ENCODE measurements at regions not wholly inside any gene's neighbourhood (a gene's known extent, or its start where the extent isn't known, plus 50 kb on each side); places are given as distances from the start of the nearest gene placed in this dataset.

DNA sequence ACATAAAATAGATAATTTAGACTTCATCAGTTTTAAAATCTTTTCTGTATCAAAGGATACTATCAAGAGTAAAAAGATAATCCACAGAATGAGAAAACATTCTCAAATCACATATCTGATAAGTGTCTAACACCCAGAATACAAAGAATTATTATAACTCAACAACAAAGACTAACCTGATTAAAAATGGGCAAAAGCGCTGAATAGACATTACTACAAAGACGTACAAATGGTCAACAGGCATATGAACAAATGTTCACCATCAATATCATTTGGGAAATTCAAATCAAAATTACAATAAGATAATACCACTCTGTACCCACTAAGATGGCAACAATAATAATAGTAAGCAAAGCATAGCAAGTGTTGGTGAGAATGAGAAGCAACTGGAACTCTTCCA lies 503.8 kb downstream of the CDH26 start:
- DNase-seq (ENCODE audit: low spot score in 2 of 2) (no peak), ATAC-seq (replicated peaks; ENCODE audit: extremely low read depth, poor library complexity, severe bottlenecking) (no peak)
- H3K9me3 Mint-ChIP-seq = peaks cover 6% of the 10 kb centered on the region
- peaks cover 23% of the 10 kb centered on the region for H3K27me3 Mint-ChIP-seq
- H3K4me3 Mint-ChIP-seq = no peak overlapping the region
- no peaks in the 10 kb centered on the region for H3K4me1 Mint-ChIP-seq
- H3K36me3 Mint-ChIP-seq (ENCODE audit: insufficient read depth) = no peaks in the 10 kb centered on the region
- H3K27ac Mint-ChIP-seq (ENCODE audit: low read depth) = no peak overlapping the region

GRCh38 chr20:60463798-60464197 lies 505.6 kb downstream of the CDH26 start:
- ATAC-seq (replicated peaks; ENCODE audit: extremely low read depth, poor library complexity, severe bottlenecking) = no peak
- peaks cover 19% of the 10 kb centered on the region for H3K27me3 Mint-ChIP-seq
- H3K36me3 Mint-ChIP-seq (ENCODE audit: insufficient read depth) = no peaks in the 10 kb centered on the region
- H3K4me3 Mint-ChIP-seq = no peak overlapping the region
- H3K4me1 Mint-ChIP-seq = no peaks in the 10 kb centered on the region
- H3K27ac Mint-ChIP-seq (ENCODE audit: low read depth) = no peak overlapping the region
- no peak for DNase-seq (ENCODE audit: low spot score in 2 of 2)
- H3K9me3 Mint-ChIP-seq = no peaks in the 10 kb centered on the region

GRCh38 chr20:60465439-60465838 lies 507.2 kb downstream of the CDH26 start:
- Mint-ChIP-seq H3K27ac (ENCODE audit: low read depth) (no peak overlapping the region), H3K27me3 (peaks cover 10% of the 10 kb centered on the region), H3K4me1 (no peaks in the 10 kb centered on the region), H3K9me3 (no peaks in the 10 kb centered on the region), H3K4me3 (no peak overlapping the region), H3K36me3 (ENCODE audit: insufficient read depth) (no peaks in the 10 kb centered on the region)
- no peak for ATAC-seq (replicated peaks; ENCODE audit: extremely low read depth, poor library complexity, severe bottlenecking)
- DNase-seq (ENCODE audit: low spot score in 2 of 2) = no peak

DNA sequence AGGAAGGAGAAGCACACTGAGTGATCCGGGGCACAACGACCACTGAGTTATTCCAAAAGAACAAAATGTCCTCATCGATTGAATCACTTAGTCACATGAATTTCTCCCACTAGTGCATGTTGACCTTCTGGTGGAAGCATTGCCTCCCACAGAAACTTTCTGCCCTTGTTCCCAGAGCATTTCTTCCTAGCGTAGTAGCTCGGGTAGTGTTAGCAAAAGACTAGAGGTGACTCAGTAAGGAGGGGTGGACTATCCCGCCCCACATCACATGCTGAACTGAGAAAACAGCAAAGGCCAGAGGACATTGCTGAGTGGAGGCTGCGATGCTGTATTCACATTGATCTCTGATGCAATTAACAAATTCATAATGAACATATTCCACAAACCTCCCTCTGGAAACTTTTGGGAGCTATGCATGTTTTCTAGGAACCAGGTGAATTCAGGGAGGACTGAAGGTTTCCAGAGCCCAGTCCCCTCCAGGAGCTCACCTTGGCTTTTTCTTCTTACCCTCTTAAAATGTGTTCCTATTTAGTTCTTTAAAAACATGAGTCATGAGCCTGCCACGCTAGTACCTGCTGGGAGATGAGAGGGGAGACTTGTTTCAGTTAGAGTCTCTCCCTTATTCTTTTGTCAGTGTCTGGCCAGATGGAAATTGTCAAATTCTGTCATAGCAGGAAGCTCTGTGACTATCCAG lies 507.9 kb downstream of the CDH26 start:
- H3K9me3 Mint-ChIP-seq = no peaks in the 10 kb centered on the region
- no peaks in the 10 kb centered on the region for H3K36me3 Mint-ChIP-seq (ENCODE audit: insufficient read depth)
- H3K4me1 Mint-ChIP-seq = no peaks in the 10 kb centered on the region
- H3K27ac Mint-ChIP-seq (ENCODE audit: low read depth) = no peak overlapping the region
- H3K27me3 Mint-ChIP-seq = peaks cover 10% of the 10 kb centered on the region
- ATAC-seq (replicated peaks; ENCODE audit: extremely low read depth, poor library complexity, severe bottlenecking) (no peak), DNase-seq (ENCODE audit: low spot score in 2 of 2) (no peak)
- H3K4me3 Mint-ChIP-seq = no peak overlapping the region

DNA sequence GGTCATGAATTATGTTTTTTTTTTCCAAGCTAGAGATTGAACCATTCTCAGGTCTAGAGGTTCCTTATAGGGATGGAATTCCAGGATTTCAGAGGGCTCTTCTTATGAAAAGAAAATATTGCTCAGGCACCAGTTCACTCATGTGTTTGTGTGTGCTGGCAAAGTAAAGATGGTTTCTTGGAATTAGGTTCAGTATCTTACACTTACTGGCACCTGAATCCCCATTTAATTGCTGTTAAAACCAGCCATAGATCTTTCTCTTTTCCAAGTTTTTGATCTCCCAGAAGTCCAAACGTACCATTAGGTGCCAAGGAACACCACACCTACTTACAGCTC lies 508.4 kb downstream of the CDH26 start:
- Mint-ChIP-seq H3K9me3 (no peaks in the 10 kb centered on the region), H3K27ac (ENCODE audit: low read depth) (no peak overlapping the region), H3K36me3 (ENCODE audit: insufficient read depth) (no peaks in the 10 kb centered on the region), H3K4me3 (no peak overlapping the region), H3K27me3 (peaks cover 10% of the 10 kb centered on the region), H3K4me1 (no peaks in the 10 kb centered on the region)
- ATAC-seq (replicated peaks; ENCODE audit: extremely low read depth, poor library complexity, severe bottlenecking) (no peak), DNase-seq (ENCODE audit: low spot score in 2 of 2) (no peak)

DNA sequence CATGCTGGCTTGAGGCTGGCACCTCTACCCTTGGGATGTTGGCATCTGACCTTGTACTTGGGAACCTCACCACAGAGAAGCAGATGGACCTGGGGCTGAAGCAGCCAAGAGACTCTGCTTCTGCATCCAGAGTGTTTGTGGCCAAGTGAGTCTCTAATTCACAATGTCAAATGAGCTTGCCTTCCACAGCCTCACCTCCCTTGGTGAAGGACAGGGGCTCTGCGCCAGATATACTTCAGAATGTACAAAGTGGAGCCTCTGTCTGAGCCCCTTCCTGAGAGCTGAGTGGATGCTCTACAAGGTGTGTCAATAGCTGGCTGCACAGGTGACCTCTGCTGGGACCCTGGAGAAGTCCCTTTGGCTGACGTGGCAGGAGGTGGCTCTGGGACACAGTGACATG lies 508.9 kb downstream of the CDH26 start:
- no peak for ATAC-seq (replicated peaks; ENCODE audit: extremely low read depth, poor library complexity, severe bottlenecking)
- Mint-ChIP-seq H3K4me3 (no peak overlapping the region), H3K27me3 (peaks cover 10% of the 10 kb centered on the region), H3K36me3 (ENCODE audit: insufficient read depth) (no peaks in the 10 kb centered on the region), H3K27ac (ENCODE audit: low read depth) (no peak overlapping the region), H3K4me1 (no peaks in the 10 kb centered on the region), H3K9me3 (no peaks in the 10 kb centered on the region)
- DNase-seq (ENCODE audit: low spot score in 2 of 2) = no peak

DNA sequence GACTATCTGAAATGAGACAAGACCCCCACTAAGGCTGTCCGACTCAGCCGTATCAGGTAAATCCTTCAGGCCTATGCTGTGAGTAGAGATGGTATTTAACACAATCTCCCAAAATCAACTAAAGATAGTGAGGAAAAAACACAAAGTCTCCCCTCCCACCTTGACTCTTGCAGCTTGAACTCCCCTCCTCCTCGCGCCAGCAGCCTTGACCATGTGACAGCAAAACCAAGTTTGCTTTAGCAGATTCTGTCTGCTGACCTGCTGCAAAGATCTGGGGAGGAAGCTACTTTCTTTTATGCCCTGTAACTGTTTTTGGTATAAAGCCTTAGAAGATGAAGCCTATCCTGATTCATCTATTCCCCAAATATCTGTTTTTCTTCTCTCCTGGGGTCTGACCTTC lies 509.5 kb downstream of the CDH26 start:
- Mint-ChIP-seq H3K27ac (ENCODE audit: low read depth) (no peak overlapping the region), H3K27me3 (peaks cover 10% of the 10 kb centered on the region), H3K9me3 (no peaks in the 10 kb centered on the region), H3K4me1 (no peaks in the 10 kb centered on the region), H3K4me3 (no peak overlapping the region), H3K36me3 (ENCODE audit: insufficient read depth) (no peaks in the 10 kb centered on the region)
- no peak for DNase-seq (ENCODE audit: low spot score in 2 of 2)
- no peak for ATAC-seq (replicated peaks; ENCODE audit: extremely low read depth, poor library complexity, severe bottlenecking)

DNA sequence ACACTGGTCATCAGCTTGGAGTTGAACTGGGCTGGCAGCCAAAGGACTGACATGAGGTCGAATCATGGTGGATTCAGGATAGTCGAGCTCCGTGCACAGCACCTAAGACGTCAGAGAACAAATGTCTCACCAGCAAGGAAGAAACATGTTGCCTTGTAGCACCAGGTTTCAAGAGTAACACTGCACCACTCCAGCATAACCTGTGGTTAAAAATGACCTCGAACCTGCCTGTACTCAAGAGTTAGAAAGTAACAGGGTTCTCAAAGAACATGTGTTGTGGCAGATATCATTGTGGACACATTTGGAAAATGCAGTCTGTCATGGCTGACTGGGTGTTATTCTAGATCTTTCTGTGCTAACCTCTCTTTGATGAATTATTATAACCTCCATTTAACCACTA lies 511.6 kb downstream of the CDH26 start:
- Mint-ChIP-seq H3K36me3 (ENCODE audit: insufficient read depth) (no peaks in the 10 kb centered on the region), H3K27me3 (peaks cover 24% of the 10 kb centered on the region), H3K9me3 (no peaks in the 10 kb centered on the region), H3K27ac (ENCODE audit: low read depth) (no peak overlapping the region), H3K4me1 (no peaks in the 10 kb centered on the region), H3K4me3 (no peak overlapping the region)
- ATAC-seq (replicated peaks; ENCODE audit: extremely low read depth, poor library complexity, severe bottlenecking) = no peak
- DNase-seq (ENCODE audit: low spot score in 2 of 2) = no peak

- Mint-ChIP-seq H3K27ac (ENCODE audit: low read depth) (no peak overlapping the region), H3K9me3 (no peaks in the 10 kb centered on the region)
Measured at GRCh38 chr20:60470366-60470765, 512.1 kb downstream of the CDH26 start.

GRCh38 chr20:60473211-60473610 lies 515.0 kb downstream of the CDH26 start:
- H3K4me1 Mint-ChIP-seq = no peaks in the 10 kb centered on the region
- H3K4me3 Mint-ChIP-seq = no peak overlapping the region
- H3K9me3 Mint-ChIP-seq = no peaks in the 10 kb centered on the region
- ATAC-seq (replicated peaks; ENCODE audit: extremely low read depth, poor library complexity, severe bottlenecking) (no peak), DNase-seq (ENCODE audit: low spot score in 2 of 2) (no peak)
- no peaks in the 10 kb centered on the region for H3K36me3 Mint-ChIP-seq (ENCODE audit: insufficient read depth)
- H3K27me3 Mint-ChIP-seq = peaks cover 17% of the 10 kb centered on the region
- no peak overlapping the region for H3K27ac Mint-ChIP-seq (ENCODE audit: low read depth)

More at GRCh38 chr20:60470366-60470765, 512.1 kb downstream of the CDH26 start:
- ATAC-seq (replicated peaks; ENCODE audit: extremely low read depth, poor library complexity, severe bottlenecking) (no peak), DNase-seq (ENCODE audit: low spot score in 2 of 2) (no peak)
- Mint-ChIP-seq H3K27me3 (peaks cover 24% of the 10 kb centered on the region), H3K4me3 (no peak overlapping the region), H3K4me1 (no peaks in the 10 kb centered on the region), H3K36me3 (ENCODE audit: insufficient read depth) (no peaks in the 10 kb centered on the region)

DNA sequence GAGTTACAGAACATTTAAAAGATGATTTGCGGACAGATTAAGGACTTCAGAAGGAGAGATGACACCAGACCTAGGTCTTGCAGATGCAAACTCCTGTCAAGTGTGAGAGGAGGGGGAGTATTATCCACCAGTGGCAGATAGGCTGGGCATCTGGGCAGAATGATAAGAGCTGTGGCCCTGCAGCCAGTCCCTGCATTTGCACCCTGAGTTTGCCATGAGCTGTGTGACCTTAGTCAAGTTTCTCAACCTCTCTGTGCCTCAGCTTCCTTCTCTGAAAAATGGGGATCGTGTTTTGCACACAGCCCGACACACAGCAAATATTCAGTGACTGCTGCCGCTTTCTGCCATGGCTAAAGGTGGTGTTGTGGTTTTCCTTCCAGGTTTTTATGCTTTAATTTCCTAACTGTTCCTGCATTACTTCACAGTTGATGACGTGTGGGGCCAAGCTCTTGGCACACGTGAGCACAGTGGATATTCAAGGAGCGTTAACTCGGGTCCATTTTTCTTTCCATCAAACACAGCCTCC lies 516.2 kb downstream of the CDH26 start:
- Mint-ChIP-seq H3K27me3 (peaks cover 15% of the 10 kb centered on the region), H3K4me1 (no peaks in the 10 kb centered on the region), H3K27ac (ENCODE audit: low read depth) (no peak overlapping the region), H3K4me3 (no peak overlapping the region), H3K36me3 (ENCODE audit: insufficient read depth) (no peaks in the 10 kb centered on the region), H3K9me3 (no peaks in the 10 kb centered on the region)
- ATAC-seq (replicated peaks; ENCODE audit: extremely low read depth, poor library complexity, severe bottlenecking) (no peak), DNase-seq (ENCODE audit: low spot score in 2 of 2) (no peak)

DNA sequence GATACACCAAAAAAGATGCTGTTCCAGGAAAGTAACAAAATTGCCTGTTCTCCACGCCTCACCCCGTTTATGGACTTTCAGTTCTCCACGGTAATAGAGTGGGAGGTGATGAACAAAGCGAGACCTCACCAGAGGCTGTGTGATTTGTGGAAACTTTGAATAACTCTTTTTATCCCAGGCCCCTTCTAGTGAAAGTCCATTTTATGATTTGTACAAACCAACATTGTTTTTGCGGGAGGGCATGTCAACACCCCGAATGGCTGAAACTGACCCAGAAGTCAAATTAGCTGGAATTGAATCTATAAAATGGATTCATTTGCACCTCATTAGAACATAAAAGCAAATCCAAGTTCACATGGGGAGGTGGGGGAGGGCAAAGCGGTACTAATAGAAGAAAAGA lies 517.8 kb downstream of the CDH26 start:
- Mint-ChIP-seq H3K4me3 (no peak overlapping the region), H3K36me3 (ENCODE audit: insufficient read depth) (no peaks in the 10 kb centered on the region), H3K9me3 (no peaks in the 10 kb centered on the region), H3K4me1 (no peaks in the 10 kb centered on the region), H3K27ac (ENCODE audit: low read depth) (no peak overlapping the region), H3K27me3 (peaks cover 25% of the 10 kb centered on the region)
- ATAC-seq (replicated peaks; ENCODE audit: extremely low read depth, poor library complexity, severe bottlenecking) (no peak), DNase-seq (ENCODE audit: low spot score in 2 of 2) (no peak)

GRCh38 chr20:60477958-60478357 lies 519.7 kb downstream of the CDH26 start:
- no peak overlapping the region for H3K4me3 Mint-ChIP-seq
- H3K36me3 Mint-ChIP-seq (ENCODE audit: insufficient read depth) = no peaks in the 10 kb centered on the region
- peaks cover 25% of the 10 kb centered on the region for H3K27me3 Mint-ChIP-seq
- no peak for DNase-seq (ENCODE audit: low spot score in 2 of 2)
- H3K27ac Mint-ChIP-seq (ENCODE audit: low read depth) = no peak overlapping the region
- no peaks in the 10 kb centered on the region for H3K9me3 Mint-ChIP-seq
- ATAC-seq (replicated peaks; ENCODE audit: extremely low read depth, poor library complexity, severe bottlenecking) = no peak
- H3K4me1 Mint-ChIP-seq = no peaks in the 10 kb centered on the region
